GM23338 (cell line): ENCODE measurements at regions not wholly inside any gene's neighbourhood (a gene's known extent, or its start where the extent isn't known, plus 50 kb on each side); places are given as distances from the start of the nearest gene placed in this dataset.

Experiments used
- ATAC-seq: fragments of 200-7000 bp; cut with Tn5 transposase; 3 replicates; pipeline ENCODE4 v1.9.1; 2020
- DNase-seq: peaks from one replicate; pipeline ENCODE4 v3.0.0-alpha.2; 2015; ENCODE audit warnings: low spot score
- H2AFZ ChIP-seq: fragments of 200-600 bp; sonication (generic); 2 replicates; pipeline ENCODE4 v1.8.0; 2016; ENCODE audit warnings: antibody characterized with exemption, mild to moderate bottlenecking, moderate library complexity
- H3F3A ChIP-seq: fragments of 200-600 bp; sonication (generic); replicated peaks from 2 replicates; pipeline ENCODE4 v1.8.0; 2017; ENCODE audit warnings: antibody characterized with exemption, mixed run types, low read depth
- H3K27ac ChIP-seq: fragments of 200-600 bp; sonication (generic); 2 replicates; pipeline ENCODE4 v1.6.1; 2016; ENCODE audit warnings: low read depth
- H3K27me3 ChIP-seq: fragments of 200-600 bp; sonication (generic); 2 replicates; pipeline ENCODE4 v1.8.0; 2016; ENCODE audit warnings: mild to moderate bottlenecking, mixed run types, moderate library complexity; ENCODE audit not compliant: insufficient read depth
- H3K36me3 ChIP-seq: fragments of 200-600 bp; sonication (generic); 2 replicates; pipeline ENCODE4 v1.8.0; 2016; ENCODE audit warnings: mild to moderate bottlenecking; ENCODE audit not compliant: insufficient read depth
- H3K4me1 ChIP-seq: fragments of 200-600 bp; sonication (generic); 2 replicates; pipeline ENCODE4 v1.8.0; 2016; ENCODE audit warnings: mild to moderate bottlenecking, moderate library complexity; ENCODE audit not compliant: insufficient read depth
- H3K4me2 ChIP-seq: fragments of 200-600 bp; sonication (generic); 2 replicates; pipeline ENCODE4 v1.7.1; 2017; ENCODE audit warnings: mixed run types
- H3K4me3 ChIP-seq: fragments of 200-600 bp; sonication (generic); 2 replicates; pipeline ENCODE4 v1.6.1; 2016; ENCODE audit warnings: mixed run types
- H3K79me2 ChIP-seq: fragments of 200-600 bp; sonication (generic); replicated peaks from 2 replicates; pipeline ENCODE4 v1.8.0; 2017; ENCODE audit warnings: mild to moderate bottlenecking; ENCODE audit not compliant: insufficient read depth
- H3K9me2 ChIP-seq: fragments of 200-600 bp; sonication (generic); 2 replicates; pipeline ENCODE4 v1.8.0; 2017; ENCODE audit not compliant: insufficient read depth
- H4K20me1 ChIP-seq: fragments of 200-600 bp; sonication (generic); replicated peaks from 2 replicates; pipeline ENCODE4 v1.8.0; 2017; ENCODE audit warnings: mild to moderate bottlenecking; ENCODE audit not compliant: insufficient read depth
- H3K27ac Mint-ChIP-seq: 2 replicates; pipeline ENCODE4 v1.8.0; 2020; ENCODE audit warnings: inconsistent platforms, mild to moderate bottlenecking, moderate library complexity, mixed read lengths
- H3K27me3 Mint-ChIP-seq: 3 replicates; pipeline ENCODE4 v1.8.0; 2022; ENCODE audit warnings: low read depth, mild to moderate bottlenecking, moderate library complexity, mixed read lengths, inconsistent platforms; ENCODE audit not compliant: insufficient read depth, poor library complexity
- H3K36me3 Mint-ChIP-seq: 3 replicates; pipeline ENCODE4 v1.8.0; 2021; ENCODE audit warnings: low read depth, mild to moderate bottlenecking, inconsistent platforms, moderate library complexity, mixed read lengths
- H3K4me1 Mint-ChIP-seq: 3 replicates; pipeline ENCODE4 v1.8.0; 2020; ENCODE audit warnings: mild to moderate bottlenecking, inconsistent platforms, mixed read lengths
- H3K4me3 Mint-ChIP-seq: 3 replicates; pipeline ENCODE4 v1.8.0; 2021; ENCODE audit warnings: moderate library complexity, mild to moderate bottlenecking, inconsistent platforms, mixed read lengths
- H3K9me3 Mint-ChIP-seq: 3 replicates; pipeline ENCODE4 v1.8.0; 2020; ENCODE audit warnings: moderate library complexity, mild to moderate bottlenecking, inconsistent platforms, mixed read lengths
- CREB1 ChIP-seq: fragments of 250-450 bp; sonication (Bioruptor Pico); IDR thresholded peaks from 2 replicates; pipeline ENCODE4 v1.5.0; 2020; ENCODE audit warnings: low read depth, mild to moderate bottlenecking, moderate library complexity
- CTCF ChIP-seq, 2 experiments: fragments of 200-600 bp in 1 of 2; sonication (generic) in 1 of 2; conservative IDR thresholded peaks; 2 replicates each; pipeline versions ENCODE4 v1.5.1 to v1.6.1; 2016 to 2017; ENCODE audit warnings: antibody characterized with exemption in 2 of 2, low read depth in 2 of 2, mild to moderate bottlenecking in 2 of 2, moderate library complexity in 1 of 2
- EZH2phosphoT487 ChIP-seq: fragments of 200-600 bp; sonication (generic); IDR thresholded peaks from one replicate; pipeline ENCODE4 v1.8.1; 2018; ENCODE audit warnings: antibody characterized with exemption; ENCODE audit not compliant: unreplicated experiment
- JUNB ChIP-seq: IDR thresholded peaks from one replicate; pipeline ENCODE4 v1.6.1; 2016; ENCODE audit warnings: antibody characterized with exemption; ENCODE audit not compliant: unreplicated experiment
- NANOG ChIP-seq: IDR thresholded peaks from 2 replicates; pipeline ENCODE4 v1.6.1; 2016; ENCODE audit warnings: antibody characterized with exemption, borderline replicate concordance
- REST ChIP-seq: IDR thresholded peaks from one replicate; pipeline ENCODE4 v1.6.1; 2018; ENCODE audit warnings: antibody characterized with exemption; ENCODE audit not compliant: unreplicated experiment
- STAT1 ChIP-seq: IDR thresholded peaks from one replicate; pipeline ENCODE4 v1.6.1; 2016; ENCODE audit warnings: antibody characterized with exemption; ENCODE audit not compliant: unreplicated experiment
- ZNF114 ChIP-seq: fragments of 250-450 bp; sonication (Bioruptor Pico); IDR thresholded peaks from 2 replicates; pipeline ENCODE4 v1.5.0; 2020; ENCODE audit warnings: mild to moderate bottlenecking, moderate library complexity
- ZNF462 ChIP-seq: fragments of 250-450 bp; sonication (Bioruptor Pico); IDR thresholded peaks from 2 replicates; pipeline ENCODE4 v1.5.0; 2020; ENCODE audit warnings: mild to moderate bottlenecking, moderate library complexity

- H3K36me3 ChIP-seq, result no peaks in the 10 kb centered on the region
- no peaks in the 10 kb centered on the region for H3K79me2 ChIP-seq
- ATAC-seq, result no peak
- Mint-ChIP-seq H3K27me3 (no peaks in the 10 kb centered on the region), H3K4me3 (no peak overlapping the region), H3K9me3 (no peaks in the 10 kb centered on the region), H3K27ac (no peak overlapping the region; the same call in 1 of the 2 replicates), H3K36me3 (no peaks in the 10 kb centered on the region), H3K4me1 (peaks cover 48% of the 10 kb centered on the region)
- no peaks in the 10 kb centered on the region for H3F3A ChIP-seq
- H3K27ac ChIP-seq, result no peak overlapping the region
- H2AFZ ChIP-seq, result no peak overlapping the region
- DNase-seq, result no peak
- H3K9me2 ChIP-seq, result peaks cover 9% of the 10 kb centered on the region
- TF ChIP-seq JUNB (no peak), EZH2phosphoT487 (no peak), REST (no peak), STAT1 (no peak), CREB1 (CRISPR knock-in tag) (no peak), NANOG (no peak), CTCF (conservative IDR thresholded peaks at IDR 0.05; ENCODE audit: low read depth in 2 of 2) (no peak)
- H3K4me3 ChIP-seq, result no peak overlapping the region
- 0 out of 2 replicates have a peak overlapping the region, but pooled peaks have one; percentile 9 for H3K4me2 ChIP-seq
- H3K4me1 ChIP-seq, result peaks cover 45% of the 10 kb centered on the region
- H3K27me3 ChIP-seq, result no peaks in the 10 kb centered on the region
- H4K20me1 ChIP-seq, result no peaks in the 10 kb centered on the region
Measured at GRCh38 chr1:216935901-216936300, 212.7 kb upstream of the ESRRG start.

GRCh38 chr1:216932424-216932823, 209.2 kb upstream of the ESRRG start:
- no peaks in the 10 kb centered on the region for H3K9me3 Mint-ChIP-seq
- Histone ChIP-seq H3K36me3 (no peaks in the 10 kb centered on the region), H3K79me2 (no peaks in the 10 kb centered on the region), H3K4me3 (no peak overlapping the region), H4K20me1 (no peaks in the 10 kb centered on the region), H3K27me3 (no peaks in the 10 kb centered on the region), H3K9me2 (peaks cover 36% of the 10 kb centered on the region), H3K27ac (no peak overlapping the region), H2AFZ (0 out of 2 replicates have a peak overlapping the region, but pooled peaks have one; percentile 57), H3F3A (no peaks in the 10 kb centered on the region), H3K4me1 (peaks cover 40% of the 10 kb centered on the region), H3K4me2 (no peak overlapping the region)
- peaks cover 22% of the 10 kb centered on the region for H3K4me1 Mint-ChIP-seq
- no peak overlapping the region for H3K27ac Mint-ChIP-seq
- no peak for ATAC-seq
- H3K27me3 Mint-ChIP-seq, result no peaks in the 10 kb centered on the region
- no peak for DNase-seq
- H3K4me3 Mint-ChIP-seq, result no peak overlapping the region
- no peaks in the 10 kb centered on the region for H3K36me3 Mint-ChIP-seq
- TF ChIP-seq CREB1 (CRISPR knock-in tag) (no peak), ZNF462 (CRISPR knock-in tag) (no peak), EZH2phosphoT487 (no peak), JUNB (no peak), NANOG (no peak), ZNF114 (CRISPR knock-in tag) (no peak)
